ENCODE measurements at regions not wholly inside any gene's neighbourhood (a gene's known extent, or its start where the extent isn't known, plus 50 kb on each side); places are given as distances from the start of the nearest gene placed in this dataset.

DNA sequence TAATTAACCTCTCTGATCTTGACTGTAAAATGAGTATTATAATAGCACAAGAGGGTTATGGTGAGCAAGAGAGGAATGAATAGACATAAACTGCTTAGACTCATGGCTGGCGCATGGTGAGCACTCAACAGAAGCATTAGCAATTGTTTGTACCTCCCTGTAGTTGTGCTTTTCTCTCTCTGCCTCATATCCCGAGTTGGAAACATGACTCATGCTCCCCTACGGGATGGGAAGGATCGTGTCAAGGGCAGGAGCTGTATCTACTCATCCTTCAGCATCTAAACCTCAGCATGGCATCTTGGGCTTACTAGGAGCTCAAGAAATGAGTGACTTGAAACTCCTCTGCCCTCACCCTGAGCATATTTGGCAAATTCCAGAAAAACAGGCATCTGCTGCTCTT is 299.6 kb downstream of the MAP2K4 start:
- Histone ChIP-seq H3K36me3 (ENCODE audit: control insufficient read depth, insufficient read depth, low read length) (no peaks in the 10 kb centered on the region), H3K9me3 (ENCODE audit: control insufficient read depth, low read length) (no peaks in the 10 kb centered on the region), H3K4me1 (ENCODE audit: control insufficient read depth, insufficient read depth, low read length) (no peaks in the 10 kb centered on the region), H3K27ac (ENCODE audit: insufficient read depth, low read depth, low read length, poor library complexity, severe bottlenecking) (no peak overlapping the region), H3K4me3 (ENCODE audit: insufficient read depth, low read depth, low read length) (no peak overlapping the region), H3K27me3 (ENCODE audit: control insufficient read depth, insufficient read depth, low read length, poor library complexity, severe bottlenecking) (no peaks in the 10 kb centered on the region)
- 71 to 78% methylated on average over 4 of the region's 4 CpGs for WGBS, 2 experiments

DNA sequence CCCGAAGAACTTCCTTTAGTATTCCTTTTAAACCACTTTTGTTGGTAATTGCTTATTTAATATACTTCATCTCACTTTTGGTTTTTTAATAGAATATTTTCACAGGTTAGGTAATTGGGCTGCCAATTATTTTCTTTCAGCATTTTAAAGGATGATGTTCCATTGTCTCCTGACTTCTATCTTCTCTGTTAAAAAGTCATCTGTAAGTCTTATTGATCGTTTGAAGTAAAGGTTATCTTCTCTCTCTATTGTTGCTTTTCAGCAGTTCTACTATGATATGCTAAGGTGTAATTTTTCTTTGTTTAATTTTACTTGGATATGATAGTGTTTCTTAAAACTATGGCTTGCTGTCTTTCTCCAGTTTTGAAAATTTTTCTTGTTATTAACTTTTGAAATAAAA is 307.5 kb downstream of the MAP2K4 start:
- 88% methylated on average over 2 of the region's 2 CpGs; no CpG with 5 or more reads in 1 of the 2 experiments for WGBS, 2 experiments
- no peaks in the 10 kb centered on the region for H3K36me3 ChIP-seq (ENCODE audit: control insufficient read depth, insufficient read depth, low read length)
- peaks cover 3% of the 10 kb centered on the region for H3K9me3 ChIP-seq (ENCODE audit: control insufficient read depth, low read length)
- no peak overlapping the region for H3K4me3 ChIP-seq (ENCODE audit: insufficient read depth, low read depth, low read length)
- no peaks in the 10 kb centered on the region for H3K27me3 ChIP-seq (ENCODE audit: control insufficient read depth, insufficient read depth, low read length, poor library complexity, severe bottlenecking)
- no peaks in the 10 kb centered on the region for H3K4me1 ChIP-seq (ENCODE audit: control insufficient read depth, insufficient read depth, low read length)
- no peak overlapping the region for H3K27ac ChIP-seq (ENCODE audit: insufficient read depth, low read depth, low read length, poor library complexity, severe bottlenecking)

DNA sequence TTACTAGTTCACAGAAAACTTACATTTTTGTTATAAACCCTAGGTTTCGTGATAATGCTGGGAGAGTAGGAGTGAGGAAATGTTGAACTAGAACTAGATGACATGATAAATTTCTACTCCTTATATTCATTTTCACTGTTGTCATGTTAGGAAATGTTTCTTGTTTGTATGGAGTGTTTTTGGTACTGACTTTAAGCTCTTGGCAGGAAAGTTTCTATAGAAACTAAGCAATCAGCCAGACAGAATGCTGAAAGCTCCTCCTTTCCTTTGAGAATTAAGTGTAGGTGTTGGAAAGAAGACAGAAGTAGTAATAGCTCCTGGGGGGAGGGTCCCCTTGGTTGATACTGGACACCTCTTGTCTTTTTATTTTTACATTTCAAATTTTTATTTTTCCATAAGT is 309.8 kb downstream of the MAP2K4 start:
- Histone ChIP-seq H3K36me3 (ENCODE audit: control insufficient read depth, insufficient read depth, low read length) (no peaks in the 10 kb centered on the region), H3K27me3 (ENCODE audit: control insufficient read depth, insufficient read depth, low read length, poor library complexity, severe bottlenecking) (no peaks in the 10 kb centered on the region), H3K4me3 (ENCODE audit: insufficient read depth, low read depth, low read length) (no peak overlapping the region), H3K27ac (ENCODE audit: insufficient read depth, low read depth, low read length, poor library complexity, severe bottlenecking) (no peak overlapping the region), H3K4me1 (ENCODE audit: control insufficient read depth, insufficient read depth, low read length) (no peaks in the 10 kb centered on the region), H3K9me3 (ENCODE audit: control insufficient read depth, low read length) (peaks cover 3% of the 10 kb centered on the region)
- no CpG with 5 or more reads among the region's 1 CpG for WGBS, 2 experiments

DNA sequence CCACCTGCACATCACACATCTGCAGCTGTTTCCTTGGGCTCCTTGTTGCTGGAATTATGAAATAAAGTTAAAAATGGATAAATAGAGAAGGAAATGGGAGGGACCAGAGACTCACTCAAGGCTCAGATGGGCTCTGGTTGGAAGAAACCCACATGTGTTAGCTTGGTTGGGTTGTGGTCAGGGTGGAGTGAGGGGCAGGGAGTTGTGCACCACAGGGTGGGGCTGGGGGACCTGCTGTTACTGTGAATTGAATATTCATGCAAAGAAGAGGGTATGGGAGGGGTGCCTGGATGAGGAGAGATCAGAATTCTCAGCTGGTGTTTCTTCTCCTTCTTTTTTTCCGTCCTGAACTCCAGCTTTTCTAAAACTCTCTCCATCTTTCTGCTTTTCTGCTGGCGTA is 320.7 kb downstream of the MAP2K4 start:
- H3K27ac ChIP-seq (ENCODE audit: insufficient read depth, low read depth, low read length, poor library complexity, severe bottlenecking) = no peak overlapping the region
- H3K9me3 ChIP-seq (ENCODE audit: control insufficient read depth, low read length) = no peaks in the 10 kb centered on the region
- no peak overlapping the region for H3K4me3 ChIP-seq (ENCODE audit: insufficient read depth, low read depth, low read length)
- H3K4me1 ChIP-seq (ENCODE audit: control insufficient read depth, insufficient read depth, low read length) = no peaks in the 10 kb centered on the region
- no peaks in the 10 kb centered on the region for H3K36me3 ChIP-seq (ENCODE audit: control insufficient read depth, insufficient read depth, low read length)
- WGBS, 2 experiments = 83 to 90% methylated on average over 2 of the region's 2 CpGs
- H3K27me3 ChIP-seq (ENCODE audit: control insufficient read depth, insufficient read depth, low read length, poor library complexity, severe bottlenecking) = no peaks in the 10 kb centered on the region

DNA sequence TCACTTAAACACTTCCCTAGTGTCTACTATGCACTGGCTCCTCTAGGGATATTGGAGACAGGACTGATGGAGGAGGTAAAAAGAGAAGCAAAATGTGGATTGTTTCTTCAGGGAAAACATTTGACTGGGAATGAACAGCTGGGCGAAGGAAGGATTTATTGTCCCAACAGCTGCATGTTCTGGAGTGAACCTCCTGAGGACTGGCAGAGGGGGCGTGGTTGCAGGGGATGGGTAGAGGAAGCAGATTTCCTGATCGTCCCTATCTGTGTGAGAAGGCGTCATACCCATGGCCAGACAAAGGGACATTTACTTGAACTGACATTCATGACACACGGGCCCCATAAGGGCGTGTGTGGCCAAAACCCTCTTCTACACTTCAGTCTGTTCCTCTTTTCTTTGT is 321.5 kb downstream of the MAP2K4 start:
- Histone ChIP-seq H3K9me3 (ENCODE audit: control insufficient read depth, low read length) (no peaks in the 10 kb centered on the region), H3K4me1 (ENCODE audit: control insufficient read depth, insufficient read depth, low read length) (no peaks in the 10 kb centered on the region), H3K4me3 (ENCODE audit: insufficient read depth, low read depth, low read length) (no peak overlapping the region), H3K27ac (ENCODE audit: insufficient read depth, low read depth, low read length, poor library complexity, severe bottlenecking) (no peak overlapping the region), H3K27me3 (ENCODE audit: control insufficient read depth, insufficient read depth, low read length, poor library complexity, severe bottlenecking) (no peaks in the 10 kb centered on the region), H3K36me3 (ENCODE audit: control insufficient read depth, insufficient read depth, low read length) (no peaks in the 10 kb centered on the region)
- WGBS, 2 experiments = 75 to 80% methylated on average over 6 of the region's 6 CpGs

DNA sequence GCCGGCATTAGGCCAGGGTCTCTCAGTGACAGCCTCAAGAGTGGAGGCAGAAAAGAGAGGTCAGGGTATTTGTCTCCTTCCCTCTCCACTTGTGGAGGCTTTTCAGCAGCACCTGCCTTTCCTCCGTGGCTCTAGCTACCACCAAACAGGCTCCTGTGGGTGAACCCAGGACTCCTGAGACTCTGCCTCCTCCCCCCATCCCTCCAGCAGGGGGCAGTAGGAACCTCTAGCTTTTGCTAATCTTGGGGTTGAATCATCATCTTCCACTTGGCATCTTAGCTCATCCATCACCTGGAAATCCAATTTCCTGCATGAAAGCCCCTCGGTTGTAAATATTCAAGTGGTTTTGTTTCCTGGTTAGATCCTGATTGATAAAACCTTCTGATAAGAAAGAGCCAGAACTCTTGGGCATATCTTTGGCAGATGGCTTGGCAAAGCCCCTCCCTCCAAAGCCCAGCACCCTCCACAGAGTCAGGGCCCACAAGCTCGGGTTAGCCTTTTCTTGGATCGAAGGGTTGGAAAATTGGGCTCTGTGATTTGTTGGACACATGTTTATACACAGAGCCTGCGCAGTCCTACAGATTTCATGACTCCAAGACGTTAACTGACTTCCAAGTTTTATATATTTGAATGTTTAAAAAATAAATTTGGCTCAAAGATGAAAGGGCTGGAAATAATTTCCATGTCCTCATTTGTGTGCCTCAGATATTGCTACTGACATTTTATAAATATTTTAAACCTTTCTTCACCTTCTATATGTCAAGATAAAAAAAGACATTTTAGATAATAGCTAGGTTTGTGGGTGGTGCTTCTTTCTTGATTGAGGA is 322.1 kb downstream of the MAP2K4 start:
- Histone ChIP-seq H3K4me3 (ENCODE audit: insufficient read depth, low read depth, low read length) (no peak overlapping the region), H3K27ac (ENCODE audit: insufficient read depth, low read depth, low read length, poor library complexity, severe bottlenecking) (no peak overlapping the region), H3K36me3 (ENCODE audit: control insufficient read depth, insufficient read depth, low read length) (no peaks in the 10 kb centered on the region), H3K27me3 (ENCODE audit: control insufficient read depth, insufficient read depth, low read length, poor library complexity, severe bottlenecking) (no peaks in the 10 kb centered on the region), H3K9me3 (ENCODE audit: control insufficient read depth, low read length) (no peaks in the 10 kb centered on the region), H3K4me1 (ENCODE audit: control insufficient read depth, insufficient read depth, low read length) (no peaks in the 10 kb centered on the region)
- WGBS, 2 experiments = 86 to 87% methylated on average over 7 of the region's 7 CpGs

DNA sequence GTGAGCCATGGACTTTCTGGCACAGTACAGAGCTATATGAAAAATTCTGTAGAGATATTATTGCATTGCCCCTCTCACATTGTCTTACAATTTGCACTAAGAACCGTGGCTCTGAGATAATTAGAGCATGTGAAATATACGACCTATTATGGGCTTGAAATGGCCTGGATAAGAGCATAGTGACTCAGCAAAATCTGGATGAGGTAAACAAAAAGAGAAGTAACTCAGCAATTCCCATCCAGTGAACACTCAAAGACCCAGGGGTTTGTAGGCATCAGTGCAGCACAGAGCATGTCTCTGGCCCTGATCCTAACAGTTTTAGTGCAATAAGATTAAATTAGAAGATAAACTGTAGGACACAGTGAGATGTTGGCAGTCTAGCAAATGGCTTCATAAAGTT is 317.2 kb upstream of the MYOCD start:
- H3K27me3 ChIP-seq (ENCODE audit: control insufficient read depth, insufficient read depth, low read length, poor library complexity, severe bottlenecking) = no peaks in the 10 kb centered on the region
- H3K4me1 ChIP-seq (ENCODE audit: control insufficient read depth, insufficient read depth, low read length) = no peaks in the 10 kb centered on the region
- H3K36me3 ChIP-seq (ENCODE audit: control insufficient read depth, insufficient read depth, low read length) = no peaks in the 10 kb centered on the region
- H3K27ac ChIP-seq (ENCODE audit: insufficient read depth, low read depth, low read length, poor library complexity, severe bottlenecking) = no peak overlapping the region
- H3K9me3 ChIP-seq (ENCODE audit: control insufficient read depth, low read length) = no peaks in the 10 kb centered on the region
- WGBS, 2 experiments = 85 to 92% methylated on average over 2 of the region's 2 CpGs
- H3K4me3 ChIP-seq (ENCODE audit: insufficient read depth, low read depth, low read length) = no peak overlapping the region

DNA sequence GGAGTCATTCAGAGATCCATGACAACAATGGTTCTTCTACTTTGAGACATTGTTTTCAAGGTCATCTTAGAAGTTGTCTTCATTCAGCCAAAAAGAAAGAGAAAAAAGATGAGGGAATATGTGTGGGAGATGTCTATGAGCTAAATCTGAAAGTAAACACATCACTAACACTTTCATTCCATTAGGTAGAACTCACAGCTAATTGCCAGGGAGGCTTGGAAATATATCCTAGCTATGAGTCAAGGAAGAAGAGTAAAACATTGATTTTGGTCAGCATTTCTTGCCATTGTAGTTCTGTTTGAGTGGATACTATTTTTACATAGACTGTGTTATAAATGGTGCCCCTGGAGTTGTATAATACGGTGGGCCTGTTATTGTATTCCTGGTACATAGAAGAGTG is 316.4 kb upstream of the MYOCD start:
- 90 to 95% methylated on average over 1 of the region's 1 CpG for WGBS, 2 experiments
- H3K4me1 ChIP-seq (ENCODE audit: control insufficient read depth, insufficient read depth, low read length) = no peaks in the 10 kb centered on the region
- no peaks in the 10 kb centered on the region for H3K36me3 ChIP-seq (ENCODE audit: control insufficient read depth, insufficient read depth, low read length)
- H3K4me3 ChIP-seq (ENCODE audit: insufficient read depth, low read depth, low read length) = no peak overlapping the region
- no peaks in the 10 kb centered on the region for H3K9me3 ChIP-seq (ENCODE audit: control insufficient read depth, low read length)
- H3K27me3 ChIP-seq (ENCODE audit: control insufficient read depth, insufficient read depth, low read length, poor library complexity, severe bottlenecking) = no peaks in the 10 kb centered on the region
- no peak overlapping the region for H3K27ac ChIP-seq (ENCODE audit: insufficient read depth, low read depth, low read length, poor library complexity, severe bottlenecking)

DNA sequence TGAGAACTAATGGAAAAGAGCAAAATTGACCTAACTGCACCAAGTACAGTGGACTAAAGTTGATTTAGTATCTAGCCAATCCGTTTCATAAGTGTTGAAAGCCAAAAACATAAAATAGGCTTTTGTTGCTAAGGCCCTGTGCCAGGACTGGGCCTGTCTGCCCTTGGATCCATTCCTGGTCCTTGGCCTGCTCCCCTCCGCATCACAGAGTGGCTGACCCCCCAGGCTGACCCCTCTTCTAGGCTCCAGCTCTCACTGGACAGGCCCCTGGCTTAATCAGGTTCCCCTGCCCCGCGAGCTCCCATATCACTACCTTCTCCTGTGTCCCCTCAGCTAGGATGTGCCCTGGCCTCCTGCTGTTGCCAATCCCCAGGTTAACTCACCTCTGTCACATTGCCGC is 313.6 kb upstream of the MYOCD start:
- Histone ChIP-seq H3K27ac (ENCODE audit: insufficient read depth, low read depth, low read length, poor library complexity, severe bottlenecking) (no peak overlapping the region), H3K4me3 (ENCODE audit: insufficient read depth, low read depth, low read length) (no peak overlapping the region), H3K4me1 (ENCODE audit: control insufficient read depth, insufficient read depth, low read length) (no peaks in the 10 kb centered on the region), H3K9me3 (ENCODE audit: control insufficient read depth, low read length) (no peaks in the 10 kb centered on the region), H3K27me3 (ENCODE audit: control insufficient read depth, insufficient read depth, low read length, poor library complexity, severe bottlenecking) (no peaks in the 10 kb centered on the region), H3K36me3 (ENCODE audit: control insufficient read depth, insufficient read depth, low read length) (no peaks in the 10 kb centered on the region)
- 93 to 95% methylated on average over 5 of the region's 5 CpGs for WGBS, 2 experiments

DNA sequence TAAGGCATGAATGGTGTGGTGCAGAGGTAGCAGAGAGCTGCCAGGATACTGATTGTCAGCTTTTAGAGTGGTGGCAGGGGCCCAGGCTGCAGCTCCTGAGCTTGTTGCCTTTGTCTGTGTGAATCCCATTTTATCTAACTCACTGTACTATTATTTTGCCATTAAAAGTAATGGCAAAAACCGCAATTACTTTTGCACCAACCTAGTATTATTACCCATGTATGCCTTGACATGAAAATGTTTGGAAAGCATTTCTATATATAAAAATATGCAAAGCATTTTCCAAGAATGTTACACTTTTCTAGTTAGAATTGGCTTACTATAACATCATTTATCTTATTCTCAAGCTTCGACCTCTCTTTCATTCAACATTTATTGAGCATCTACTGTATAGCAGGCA is 308.1 kb upstream of the MYOCD start:
- Histone ChIP-seq H3K27me3 (ENCODE audit: control insufficient read depth, insufficient read depth, low read length, poor library complexity, severe bottlenecking) (no peaks in the 10 kb centered on the region), H3K4me1 (ENCODE audit: control insufficient read depth, insufficient read depth, low read length) (no peaks in the 10 kb centered on the region), H3K36me3 (ENCODE audit: control insufficient read depth, insufficient read depth, low read length) (no peaks in the 10 kb centered on the region), H3K4me3 (ENCODE audit: insufficient read depth, low read depth, low read length) (no peak overlapping the region), H3K9me3 (ENCODE audit: control insufficient read depth, low read length) (no peaks in the 10 kb centered on the region), H3K27ac (ENCODE audit: insufficient read depth, low read depth, low read length, poor library complexity, severe bottlenecking) (no peak overlapping the region)
- WGBS, 2 experiments = 95 to 98% methylated on average over 2 of the region's 2 CpGs

All from ectodermal cell (in vitro differentiated cells).